Large intestine (tissue), 3 donors: ENCODE measurements at regions not wholly inside any gene's neighbourhood (a gene's known extent, or its start where the extent isn't known, plus 50 kb on each side); places are given as distances from the start of the nearest gene placed in this dataset.
"Not testable (repeated sequence)": the region's sequence is repeated elsewhere in the genome, so short reads cannot be mapped to it uniquely, and the experiment has no call there.

Experiments used
- DNase-seq, 2 donors: peaks; one replicate each; pipeline versions ENCODE4 v3.0.0 to v3.0.0-alpha.2; 2013
- H3K27ac ChIP-seq: one replicate; pipeline ENCODE4 v1.5.1; 2013; ENCODE audit warnings: low read length
- H3K27me3 ChIP-seq: 2 replicates; pipeline ENCODE4 v1.6.1; 2013; ENCODE audit warnings: low read length; ENCODE audit not compliant: control insufficient read depth, insufficient read depth
- H3K36me3 ChIP-seq: 2 replicates; pipeline ENCODE4 v1.6.1; 2013; ENCODE audit warnings: low read length; ENCODE audit not compliant: control insufficient read depth, insufficient read depth
- H3K4me1 ChIP-seq: one replicate; pipeline ENCODE4 v1.6.1; 2013; ENCODE audit warnings: low read length; ENCODE audit not compliant: control insufficient read depth, insufficient read depth
- H3K4me3 ChIP-seq: one replicate; pipeline ENCODE4 v1.5.1; 2013; ENCODE audit warnings: low read length
- H3K9me3 ChIP-seq: one replicate; pipeline ENCODE4 v1.6.1; 2013; ENCODE audit warnings: mild to moderate bottlenecking, low read depth, low read length, moderate library complexity; ENCODE audit not compliant: control insufficient read depth
- WGBS: methylation state at CpG from one replicate; pipeline ENCODE4 v1.1.5; 2013; ENCODE audit warnings: low lambda C conversion rate; ENCODE audit not compliant: insufficient coverage; 5-methylcytosine and 5-hydroxymethylcytosine counted together

- Histone ChIP-seq H3K27me3 (no peaks in the 10 kb centered on the region), H3K4me1 (no peaks in the 10 kb centered on the region), H3K4me3 (no peak overlapping the region), H3K9me3 (no peaks in the 10 kb centered on the region), H3K27ac (no peak overlapping the region), H3K36me3 (no peaks in the 10 kb centered on the region)
- no CpG with 5 or more reads among the region's 3 CpGs for WGBS
- no peak for DNase-seq
Measured at GRCh38 chr10:28986856-28987255, 302.0 kb upstream of the LYZL1 start.

- Histone ChIP-seq H3K36me3 (no peaks in the 10 kb centered on the region), H3K27ac (no peak overlapping the region), H3K4me3 (no peak overlapping the region), H3K4me1 (no peaks in the 10 kb centered on the region), H3K27me3 (no peaks in the 10 kb centered on the region), H3K9me3 (no peaks in the 10 kb centered on the region)
- WGBS = 97% methylated on average over 4 of the region's 14 CpGs
- no peak for DNase-seq
Measured at GRCh38 chr10:28987555-28988320, 301.1 kb upstream of the LYZL1 start.

- Histone ChIP-seq H3K36me3 (no peaks in the 10 kb centered on the region), H3K4me1 (no peaks in the 10 kb centered on the region), H3K27me3 (no peaks in the 10 kb centered on the region), H3K9me3 (no peaks in the 10 kb centered on the region), H3K4me3 (no peak overlapping the region), H3K27ac (no peak overlapping the region)
- DNase-seq = no peak
- no CpG with 5 or more reads among the region's 6 CpGs for WGBS
Measured at GRCh38 chr10:28988980-28989379, 299.9 kb upstream of the LYZL1 start.

GRCh38 chr10:28991333-28992270 lies 297.3 kb upstream of the LYZL1 start:
- H3K27ac ChIP-seq = no peak overlapping the region
- H3K36me3 ChIP-seq = no peaks in the 10 kb centered on the region
- WGBS = no CpG with 5 or more reads among the region's 7 CpGs
- no peaks in the 10 kb centered on the region for H3K27me3 ChIP-seq
- H3K4me3 ChIP-seq = no peak overlapping the region
- DNase-seq = peak in 1 of 2 donors; percentile 47
- no peaks in the 10 kb centered on the region for H3K9me3 ChIP-seq
- no peaks in the 10 kb centered on the region for H3K4me1 ChIP-seq

GRCh38 chr10:28993056-28993455 lies 295.8 kb upstream of the LYZL1 start:
- 100% methylated on average over 1 of the region's 8 CpGs for WGBS
- H3K27ac ChIP-seq = no peak overlapping the region

GRCh38 chr10:28993861-28994260 lies 295.0 kb upstream of the LYZL1 start:
- no CpG with 5 or more reads among the region's 1 CpG for WGBS
- H3K36me3 ChIP-seq = no peaks in the 10 kb centered on the region
- no peaks in the 10 kb centered on the region for H3K27me3 ChIP-seq
- H3K4me3 ChIP-seq = no peak overlapping the region
- H3K9me3 ChIP-seq = no peaks in the 10 kb centered on the region
- no peak for DNase-seq
- H3K4me1 ChIP-seq = no peaks in the 10 kb centered on the region
- no peak overlapping the region for H3K27ac ChIP-seq

More at GRCh38 chr10:28993056-28993455, 295.8 kb upstream of the LYZL1 start:
- Histone ChIP-seq H3K4me3 (no peak overlapping the region), H3K36me3 (no peaks in the 10 kb centered on the region), H3K4me1 (no peaks in the 10 kb centered on the region), H3K27me3 (no peaks in the 10 kb centered on the region), H3K9me3 (no peaks in the 10 kb centered on the region)
- DNase-seq = no peak

GRCh38 chr10:28994802-28995201 lies 294.1 kb upstream of the LYZL1 start:
- not testable (repeated sequence) for H3K4me3 ChIP-seq, H3K9me3 ChIP-seq, H3K27me3 ChIP-seq, H3K4me1 ChIP-seq, H3K27ac ChIP-seq, DNase-seq, H3K36me3 ChIP-seq
- WGBS = 100% methylated on average over 1 of the region's 5 CpGs

- DNase-seq = no peak
- 94% methylated on average over 2 of the region's 4 CpGs for WGBS
Measured at GRCh38 chr10:28995497-28995896, 293.4 kb upstream of the LYZL1 start.

GRCh38 chr10:28996345-28996744 lies 292.5 kb upstream of the LYZL1 start:
- no peaks in the 10 kb centered on the region for H3K9me3 ChIP-seq
- no peaks in the 10 kb centered on the region for H3K27me3 ChIP-seq
- no peaks in the 10 kb centered on the region for H3K36me3 ChIP-seq
- 100% methylated on average over 2 of the region's 6 CpGs for WGBS
- H3K4me3 ChIP-seq = no peak overlapping the region
- H3K27ac ChIP-seq = no peak overlapping the region
- DNase-seq = no peak
- H3K4me1 ChIP-seq = no peaks in the 10 kb centered on the region

More at GRCh38 chr10:28995497-28995896, 293.4 kb upstream of the LYZL1 start:
- Histone ChIP-seq H3K4me3 (no peak overlapping the region), H3K36me3 (no peaks in the 10 kb centered on the region), H3K27ac (no peak overlapping the region), H3K4me1 (no peaks in the 10 kb centered on the region), H3K9me3 (no peaks in the 10 kb centered on the region), H3K27me3 (no peaks in the 10 kb centered on the region)

GRCh38 chr10:28996947-28997551 lies 291.8 kb upstream of the LYZL1 start:
- Histone ChIP-seq H3K36me3 (no peaks in the 10 kb centered on the region), H3K27ac (no peak overlapping the region), H3K4me3 (no peak overlapping the region), H3K27me3 (no peaks in the 10 kb centered on the region), H3K4me1 (no peaks in the 10 kb centered on the region), H3K9me3 (no peaks in the 10 kb centered on the region)
- no peak for DNase-seq
- 100% methylated on average over 3 of the region's 6 CpGs for WGBS
